Fibroblast of villous mesenchyme (primary cell): ENCODE measurements at regions not wholly inside any gene's neighbourhood (a gene's known extent, or its start where the extent isn't known, plus 50 kb on each side); places are given as distances from the start of the nearest gene placed in this dataset.

ENCODE experiments used
- DNase-seq: peaks from one replicate; pipeline ENCODE4 v3.0.0-alpha.2; 2010; ENCODE audit warnings: low read depth
- H3K4me3 ChIP-seq: 2 replicates; pipeline ENCODE4 v1.5.1; 2011; ENCODE audit warnings: low read depth, mild to moderate bottlenecking, low read length
- CTCF ChIP-seq: IDR thresholded peaks from 2 replicates; pipeline ENCODE4 v1.5.1; 2012; ENCODE audit warnings: low read depth, mild to moderate bottlenecking, low read length; ENCODE audit not compliant: insufficient read depth

GRCh38 chr7:17054836-17055235 is 173.1 kb upstream of the AGR3 start:
- no peak overlapping the region for H3K4me3 ChIP-seq
- no peak for TF ChIP-seq CTCF
- DNase-seq, result no peak

GRCh38 chr7:17055596-17055995 is 173.8 kb upstream of the AGR3 start:
- DNase-seq, result no peak
- H3K4me3 ChIP-seq, result no peak overlapping the region
- no peak for TF ChIP-seq CTCF

GRCh38 chr7:17056491-17057142 is 174.8 kb upstream of the AGR3 start:
- DNase-seq, result peak; percentile 31
- TF ChIP-seq CTCF, result no peak
- H3K4me3 ChIP-seq, result no peak overlapping the region

GRCh38 chr7:17057143-17057509 is 175.3 kb upstream of the AGR3 start:
- no peak for DNase-seq
- TF ChIP-seq CTCF, result no peak
- no peak overlapping the region for H3K4me3 ChIP-seq

GRCh38 chr7:17058568-17058967 is 176.8 kb upstream of the AGR3 start:
- no peak overlapping the region for H3K4me3 ChIP-seq
- TF ChIP-seq CTCF, result no peak
- no peak for DNase-seq

GRCh38 chr7:17060051-17060450 is 178.3 kb upstream of the AGR3 start:
- DNase-seq, result no peak
- no peak overlapping the region for H3K4me3 ChIP-seq
- TF ChIP-seq CTCF, result no peak

GRCh38 chr7:17061443-17061842 is 179.7 kb upstream of the AGR3 start:
- no peak for TF ChIP-seq CTCF
- no peak overlapping the region for H3K4me3 ChIP-seq
- no peak for DNase-seq
